ENCODE measurements at regions not wholly inside any gene's neighbourhood (a gene's known extent, or its start where the extent isn't known, plus 50 kb on each side); places are given as distances from the start of the nearest gene placed in this dataset.
A peak's percentile ranks its signal among the peaks of the same experiment; 100 is the strongest.

DNA sequence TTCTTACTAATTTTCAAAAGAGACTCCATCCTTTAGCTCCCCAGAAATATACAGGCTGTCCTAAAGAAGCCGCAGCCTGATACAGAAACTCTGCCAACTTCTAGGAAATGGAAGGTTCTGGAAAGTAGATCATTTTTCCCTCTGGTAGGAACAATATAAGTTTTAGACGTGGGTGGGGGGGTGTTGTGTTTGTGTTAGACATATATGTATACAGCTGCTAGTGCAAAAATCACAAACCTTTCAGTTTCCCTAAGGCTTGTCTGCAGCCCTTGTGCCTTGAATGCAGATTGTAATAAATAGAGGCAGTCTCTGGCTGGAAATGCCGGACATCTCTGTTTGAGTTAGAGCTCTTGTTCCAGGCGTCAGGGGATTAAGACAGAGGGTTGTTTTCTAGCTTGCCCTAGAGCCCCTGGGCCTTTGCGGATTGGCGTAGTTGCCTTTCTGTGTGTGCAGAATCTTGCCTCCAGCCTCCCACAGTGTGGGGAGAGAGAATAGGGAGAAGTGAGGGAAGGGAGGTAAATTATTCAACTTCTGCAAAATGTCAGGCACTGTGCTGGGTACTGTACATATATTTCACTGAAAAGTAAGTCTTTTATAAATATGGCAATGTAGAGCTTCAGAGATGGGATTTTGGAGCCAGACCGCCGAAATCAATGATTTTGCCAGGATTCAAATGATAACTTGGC is 269.7 kb downstream of the PRL start:
- no peak for DNase-seq (ENCODE audit: low spot score)

- no peak for DNase-seq (ENCODE audit: low spot score)
Observed at GRCh38 chr6:22028403-22029090, 268.3 kb downstream of the PRL start.

DNA sequence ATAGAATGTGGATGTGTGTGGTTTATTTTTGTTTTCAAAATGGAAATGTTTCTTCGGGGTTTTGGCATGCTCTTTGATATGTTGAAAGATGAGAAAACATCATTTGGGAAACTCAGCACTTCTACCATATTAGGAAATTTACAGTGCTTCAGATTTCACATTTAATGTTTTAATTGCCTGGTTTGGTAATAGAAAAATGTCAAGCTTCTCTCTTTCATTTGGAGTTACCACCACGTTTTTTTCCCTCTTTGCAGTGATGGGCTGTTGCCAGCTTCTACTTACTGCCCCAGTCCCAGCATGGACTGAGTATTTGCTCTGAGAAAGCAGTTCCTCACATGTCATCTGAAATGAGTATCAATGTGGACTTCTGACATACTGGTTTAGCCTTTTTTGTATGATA is 267.7 kb downstream of the PRL start:
- no peak for DNase-seq (ENCODE audit: low spot score)

GRCh38 chr6:22030730-22031619 is 265.9 kb downstream of the PRL start:
- no peak for DNase-seq (ENCODE audit: low spot score)

GRCh38 chr6:22035690-22036089 is 261.1 kb downstream of the PRL start:
- no peak for DNase-seq (ENCODE audit: low spot score)

DNA sequence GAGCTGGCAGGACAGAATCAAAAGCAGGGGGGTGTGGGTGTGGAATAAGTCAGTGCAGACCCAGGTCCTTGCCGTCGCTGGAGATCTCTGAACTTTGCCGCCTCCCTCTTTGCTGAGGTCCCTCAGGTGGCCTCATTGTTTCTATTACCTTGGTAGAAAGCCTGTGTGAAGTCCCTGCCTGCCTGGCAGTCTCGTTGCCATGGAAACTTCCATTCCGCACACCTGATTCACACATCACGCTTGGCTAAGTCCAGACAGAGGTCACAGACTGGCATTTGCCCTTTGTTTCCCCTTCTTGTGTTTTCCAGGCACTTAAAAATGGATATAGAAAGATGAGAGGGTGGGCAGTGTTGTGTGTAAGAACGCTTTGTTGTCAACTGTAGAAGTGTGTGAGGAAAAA is 260.6 kb downstream of the PRL start:
- no peak for DNase-seq (ENCODE audit: low spot score)

GRCh38 chr6:22036699-22037098 is 260.1 kb downstream of the PRL start:
- DNase-seq (ENCODE audit: low spot score): no peak

DNA sequence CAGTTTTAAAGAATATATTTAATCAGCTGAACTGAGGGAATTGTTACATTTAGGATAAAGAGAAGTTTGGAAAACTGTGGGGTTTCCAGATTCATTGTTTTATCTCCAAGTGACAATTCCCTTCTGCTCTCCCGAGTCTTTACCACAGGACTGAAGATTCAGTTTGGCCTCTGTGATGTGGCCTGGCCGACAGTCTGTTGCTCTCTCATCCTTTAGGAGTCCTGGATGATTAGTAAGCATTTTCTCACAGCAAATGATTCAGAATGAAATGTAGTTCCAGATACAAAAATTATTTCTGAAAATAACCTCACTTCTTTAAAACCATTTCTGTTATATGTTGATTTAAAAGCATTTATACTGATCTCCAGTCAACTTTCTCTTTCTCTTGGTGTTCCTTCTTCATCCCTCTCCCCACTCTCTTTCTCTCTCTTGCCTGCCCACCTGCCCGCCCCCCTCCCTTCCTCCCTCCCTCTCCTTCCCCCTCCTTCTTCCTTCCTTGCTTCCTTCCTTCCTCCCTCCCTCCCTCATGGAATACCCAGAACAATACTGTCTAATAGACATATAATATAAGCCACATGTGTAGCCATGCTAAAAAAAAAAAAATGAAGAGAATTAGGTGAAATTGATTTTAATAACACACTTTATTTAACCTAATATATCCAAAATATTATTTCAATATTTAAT is 254.9 kb downstream of the PRL start:
- no peak for DNase-seq (ENCODE audit: low spot score)

DNA sequence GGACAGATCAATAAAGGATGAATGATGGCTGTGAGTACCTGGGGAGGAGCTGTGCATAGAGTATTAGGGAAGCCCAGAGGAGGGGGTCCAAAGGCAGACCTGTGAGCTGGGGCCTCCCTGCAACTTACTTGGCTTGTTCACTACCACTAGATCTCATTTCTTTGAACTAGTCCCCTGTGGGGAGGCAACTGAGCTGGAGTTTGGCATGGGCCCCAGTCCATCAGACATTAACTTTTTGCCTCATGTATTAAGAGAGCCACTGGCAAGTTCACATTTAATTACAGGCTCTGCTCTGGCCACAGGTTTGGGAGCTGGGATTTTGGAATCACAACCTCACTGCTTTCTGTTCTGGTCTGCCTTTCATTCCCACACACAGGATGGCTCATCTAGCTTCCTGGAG is 254.1 kb downstream of the PRL start:
- no peak for DNase-seq (ENCODE audit: low spot score)

DNA sequence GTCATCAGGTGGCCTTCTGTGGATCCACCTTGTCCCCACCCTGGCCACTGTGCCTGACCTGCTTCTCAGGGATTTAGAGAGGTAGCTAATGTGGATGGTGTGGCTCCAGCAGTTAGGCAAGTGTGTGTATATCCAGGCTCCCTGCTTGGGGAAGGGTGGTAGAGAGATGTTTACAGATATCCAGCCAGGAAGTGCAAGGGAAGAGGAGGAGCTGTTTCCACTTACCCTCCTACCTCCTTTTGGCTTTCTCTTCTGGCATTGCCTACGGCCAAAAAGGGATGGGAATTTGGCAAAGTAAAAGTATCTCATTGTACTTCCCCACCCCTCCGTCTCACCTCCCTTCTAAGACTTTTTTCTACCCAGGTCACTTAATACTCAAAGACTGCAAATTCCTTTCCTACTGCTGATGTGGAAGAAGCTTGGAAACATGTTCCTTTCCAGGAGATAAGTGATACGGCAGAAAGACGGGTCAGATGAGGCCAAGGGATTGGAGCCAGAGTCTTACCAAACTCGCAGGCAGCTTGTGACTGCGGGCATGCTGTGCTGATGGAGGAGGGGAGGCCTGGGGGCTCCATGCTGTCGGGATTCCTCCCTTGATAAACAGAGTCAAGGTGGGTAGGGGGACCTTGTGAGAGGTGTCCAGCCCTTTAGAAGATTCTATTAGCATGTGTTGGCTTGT is 253.4 kb downstream of the PRL start:
- DNase-seq (ENCODE audit: low spot score): no peak

DNA sequence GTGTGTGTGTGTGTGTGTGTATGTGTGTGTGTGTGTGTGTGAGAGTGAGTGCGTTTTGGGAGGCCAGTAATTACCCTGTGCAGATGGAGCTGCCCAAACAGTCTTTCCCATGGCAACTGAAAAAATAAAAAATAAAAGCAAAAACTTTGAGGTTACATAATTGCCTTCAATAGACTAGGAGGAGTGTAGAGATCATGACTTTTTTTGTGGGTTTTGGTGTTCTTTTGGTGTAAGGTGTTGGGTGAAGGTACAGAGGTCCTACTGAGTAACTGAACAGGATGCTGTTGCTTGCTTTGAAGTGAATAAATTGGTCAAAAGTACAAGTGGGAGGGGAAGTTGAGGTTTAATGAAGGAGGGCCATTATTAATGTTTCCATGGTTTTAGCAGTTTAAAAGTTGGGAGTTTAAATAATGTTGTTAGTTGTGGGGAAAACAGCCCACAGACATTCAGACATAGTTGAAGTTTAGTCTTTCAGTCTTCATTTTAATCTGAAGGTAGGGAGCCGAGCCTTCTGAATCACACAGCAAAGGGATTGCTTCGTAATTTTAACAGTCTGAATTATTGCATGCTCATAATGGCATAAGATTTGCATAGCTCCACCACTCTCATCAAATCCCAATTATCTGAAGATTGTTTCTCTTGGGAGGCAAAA is 251.4 kb downstream of the PRL start:
- no peak for DNase-seq (ENCODE audit: low spot score)

DNA sequence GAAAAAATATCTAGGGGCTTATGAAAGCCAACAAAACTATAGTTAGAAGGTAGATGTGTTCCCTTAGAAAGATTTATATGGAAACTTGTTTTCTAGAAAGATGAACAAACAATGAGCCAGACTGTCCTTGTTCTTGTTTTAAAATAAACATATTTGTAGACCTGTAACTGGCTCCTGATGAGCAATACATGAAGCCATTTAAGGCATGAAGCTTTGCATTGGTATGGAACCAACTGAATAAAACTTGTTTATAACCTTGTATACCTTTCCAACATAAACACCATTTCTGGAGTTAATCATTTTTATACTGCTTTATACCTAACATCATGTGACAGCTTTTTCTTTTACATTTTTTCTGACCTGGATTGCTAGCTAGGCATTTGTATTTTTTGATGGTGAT is 247.8 kb downstream of the PRL start:
- no peak for DNase-seq (ENCODE audit: low spot score)

- DNase-seq (ENCODE audit: low spot score): no peak
Observed at GRCh38 chr6:22053391-22053997, 243.3 kb downstream of the PRL start.

- DNase-seq (ENCODE audit: low spot score): no peak
Observed at GRCh38 chr6:22056398-22056797, 240.4 kb downstream of the PRL start.

GRCh38 chr6:22057962-22058361 is 238.9 kb downstream of the PRL start:
- no peak for DNase-seq (ENCODE audit: low spot score)

DNA sequence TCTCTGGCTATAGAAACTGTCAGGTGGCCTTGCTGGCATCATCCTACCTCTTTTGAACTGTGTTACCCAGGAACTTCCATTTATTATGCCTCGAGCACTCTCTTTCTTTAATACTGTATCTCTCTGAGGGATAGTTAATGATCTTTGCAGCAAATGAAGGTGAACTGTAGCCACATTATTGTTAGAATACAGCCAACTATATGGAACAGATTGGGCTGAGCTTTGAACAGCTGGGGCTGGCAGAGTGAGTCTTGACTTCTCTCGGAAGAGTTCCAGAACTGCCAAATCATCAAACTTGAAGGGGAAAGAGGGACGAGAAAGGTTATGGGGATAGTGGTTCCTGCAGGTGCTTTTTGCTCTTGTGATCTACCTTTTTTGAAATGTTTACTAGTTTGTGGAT is 237.7 kb downstream of the PRL start:
- no peak for DNase-seq (ENCODE audit: low spot score)

GRCh38 chr6:22059946-22060345 is 236.9 kb downstream of the PRL start:
- no peak for DNase-seq (ENCODE audit: low spot score)

DNA sequence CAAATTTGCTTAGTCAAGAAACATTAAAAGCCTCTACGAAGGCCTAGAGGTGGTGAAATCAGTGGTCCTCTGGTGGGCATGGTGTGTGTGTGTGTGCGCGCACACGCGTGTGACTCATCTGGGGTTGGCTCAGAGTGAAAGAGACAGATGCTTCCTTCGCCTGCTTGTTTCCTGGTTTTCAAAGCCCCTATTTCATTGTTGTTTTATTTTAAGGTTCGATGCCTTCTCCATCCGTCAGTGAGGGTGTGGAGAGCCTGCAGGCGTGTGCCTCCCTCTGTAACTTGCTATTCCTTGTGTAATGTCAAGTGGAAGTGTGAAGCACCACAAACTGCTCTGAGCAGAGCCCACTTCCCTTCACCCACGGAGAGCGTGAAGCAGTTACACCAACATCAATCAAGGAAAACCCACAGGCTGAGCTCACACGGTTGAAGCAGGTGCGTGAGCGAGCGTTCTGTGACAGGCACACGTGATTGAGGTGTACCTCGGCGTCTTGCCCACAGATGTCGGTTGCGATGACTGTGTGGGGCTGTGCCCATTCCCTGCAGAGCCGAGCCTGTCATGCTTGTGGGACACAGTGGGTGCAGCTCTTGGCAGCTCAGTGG is 233.9 kb downstream of the PRL start:
- DNase-seq (ENCODE audit: low spot score): peak; percentile 69

DNA sequence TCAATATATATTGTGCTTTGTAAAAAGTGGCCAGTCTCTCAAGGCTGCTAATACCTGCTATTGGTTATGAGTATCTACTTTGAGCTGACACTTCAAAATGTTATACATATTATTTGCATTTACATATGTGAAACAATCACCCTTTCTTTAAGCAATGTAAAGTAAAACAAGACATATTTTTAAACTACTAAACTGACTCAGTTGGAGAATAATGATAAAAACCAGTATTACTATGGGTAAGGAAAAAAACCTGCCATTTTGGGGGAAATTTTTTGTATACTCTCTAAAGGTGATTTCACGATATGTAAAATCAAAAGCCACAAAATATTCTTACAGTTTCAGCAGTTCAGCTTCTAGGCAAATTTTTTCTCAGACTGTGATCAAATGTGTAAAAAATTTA is 232.3 kb downstream of the PRL start:
- DNase-seq (ENCODE audit: low spot score): no peak

- DNase-seq (ENCODE audit: low spot score): no peak
Observed at GRCh38 chr6:22067122-22067521, 229.7 kb downstream of the PRL start.

Data from Ammon's horn (tissue), 1 donor.